Heart left ventricle (tissue), 16 donors: ENCODE measurements at regions not wholly inside any gene's neighbourhood (a gene's known extent, or its start where the extent isn't known, plus 50 kb on each side); places are given as distances from the start of the nearest gene placed in this dataset.
A peak's percentile ranks its signal among the peaks of the same experiment; 100 is the strongest.

Source experiments
- ATAC-seq, 4 donors: fragments of 200-7000 bp; cut with Tn5 transposase; one replicate each; pipeline ENCODE4 v1.9.1; 2020 to 2022; ENCODE audit warnings: moderate library complexity in 4 of 4, mild to moderate bottlenecking in 3 of 4, moderate number of reproducible peaks in 1 of 4
- DNase-seq, 5 donors: peaks; one replicate each; pipeline ENCODE4 v3.0.0-alpha.2; 2020
- H3K27ac ChIP-seq, 12 donors: fragments of 200-600 bp; sonication (generic) in 4 of 12; one replicate each; pipeline versions ENCODE4 v1.5.0 to v1.8.0; 2016 to 2022; ENCODE audit warnings: mild to moderate bottlenecking in 2 of 12
- H3K27me3 ChIP-seq, 9 donors: fragments of 200-600 bp; sonication (generic) in 2 of 9; one replicate each; pipeline versions ENCODE4 v1.5.1 to v1.8.0; 2016 to 2022; ENCODE audit warnings: mild to moderate bottlenecking in 3 of 9
- H3K36me3 ChIP-seq, 9 donors: fragments of 200-600 bp; sonication (generic) in 2 of 9; one replicate each; pipeline versions ENCODE4 v1.5.0 to v1.8.0; 2018 to 2022; ENCODE audit warnings: mild to moderate bottlenecking in 2 of 9
- H3K4me1 ChIP-seq, 12 donors: fragments of 200-600 bp; sonication (generic) in 4 of 12; one replicate each; pipeline versions ENCODE4 v1.5.0 to v1.8.0; 2016 to 2022; ENCODE audit warnings: mild to moderate bottlenecking in 3 of 12
- H3K4me3 ChIP-seq, 12 donors: fragments of 200-600 bp; sonication (generic) in 4 of 12; one replicate each; pipeline versions ENCODE4 v1.5.0 to v1.8.0; 2017 to 2022; ENCODE audit warnings: mild to moderate bottlenecking in 9 of 12, moderate library complexity in 4 of 12
- H3K9me3 ChIP-seq, 12 donors: fragments of 200-600 bp; sonication (generic) in 4 of 12; one replicate each; pipeline versions ENCODE4 v1.5.0 to v1.8.0; 2016 to 2022; ENCODE audit warnings: mild to moderate bottlenecking in 1 of 12
- POLR2A ChIP-seq, 2 donors: fragments of 450-650 bp; IDR thresholded peaks; one replicate each; pipeline ENCODE4 v1.6.1; 2017; ENCODE audit warnings: antibody characterized with exemption in 2 of 2, mild to moderate bottlenecking in 2 of 2, moderate library complexity in 2 of 2
- WGBS, 4 donors: extraction: QIAGEN DNeasy Blood & Tissue Kit in 2 of 4; methylation state at CpG; one replicate each; pipeline versions ENCODE4 v1.1.5 to v1.1.7; 2013 to 2018; 5-methylcytosine and 5-hydroxymethylcytosine counted together
- intact Hi-C, 10 donors: fragments of 100-400 bp; cut with DNase I; formaldehyde crosslinking; loops; one replicate each; pipeline versions ENCODE4 v1.11.1 to v1.14.2; 2022
- TF ChIP-seq, protein P1 (sequence below), 12 donors: fragments of 200-600 bp; sonication (generic) in 4 of 12; IDR thresholded peaks; one replicate each; pipeline versions ENCODE4 v1.5.0 to v1.8.0; 2018 to 2022; ENCODE audit warnings: antibody characterized with exemption in 12 of 12, mild to moderate bottlenecking in 5 of 12
- donor health status: ischemic (EF 13 %, LVEDD 7.1; RV severe dilation, severe dysfunction).
- donor health status: healthy with polysubstance abuse.
- donor health status: DM: no; HTN: yes; CAD: no.
- donor health status: DM: no; HTN: no; CAD: no.
- donor health status: ischemic (EF 25% LVEDD 6.9; RV normal size, moderate dysfunction).
- donor health status: ischemic (EF 25% LVEDD 5.7; RV mildly dilated, moderate dysfunction).
- donor health status: healthy.
- donor health status: DM: yes; HTN: yes; CAD: no.
- donor health status: ischemic (EF 35%, LVEDD 5.7; RV mildly dilated, moderate dysfunction).
- donor health status: nonischemic (EF 11% LVEDD 7.7; RV severe dilation, severe dysfunction).
- donor health status: DM: yes; HTN: yes; CAD: no.
- donor health status: PGD.
- donor health status: ischemic (EF 29% LVEDD 5.4; RV normal size, mild dysfunction).
- donor health status: nonischemic (EF 23%, LVEDD 6.1; RV moderate dilation, normal function).

DNA sequence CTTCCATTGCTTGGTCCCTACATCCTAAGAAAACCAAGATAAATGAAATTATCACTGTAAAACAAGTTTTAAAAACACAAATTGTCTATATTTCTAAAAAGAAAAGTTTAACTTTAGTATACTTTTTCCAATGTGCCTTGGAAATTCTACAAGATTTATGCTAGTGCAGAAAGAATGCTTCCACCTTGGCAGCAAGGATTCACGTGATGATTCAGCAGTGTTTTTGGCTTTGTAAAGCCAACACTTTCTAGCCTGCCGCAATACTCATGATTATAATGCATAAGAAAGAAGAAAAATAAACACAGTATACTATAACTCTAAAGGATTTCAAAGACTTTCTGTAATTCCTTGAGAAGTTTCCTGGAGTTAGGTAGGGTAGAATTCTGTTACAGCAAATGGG lies 442.7 kb downstream of the TENT5A start:
- no peak overlapping the region for H3K27ac ChIP-seq
- ATAC-seq (no peak), DNase-seq (no peak)
- H3K27me3 ChIP-seq: no peaks in the 10 kb centered on the region
- H3K9me3 ChIP-seq: peaks cover 0 to 19% (median 10%) of the 10 kb centered on the region in 12 donors
- TF ChIP-seq, protein P1, sequence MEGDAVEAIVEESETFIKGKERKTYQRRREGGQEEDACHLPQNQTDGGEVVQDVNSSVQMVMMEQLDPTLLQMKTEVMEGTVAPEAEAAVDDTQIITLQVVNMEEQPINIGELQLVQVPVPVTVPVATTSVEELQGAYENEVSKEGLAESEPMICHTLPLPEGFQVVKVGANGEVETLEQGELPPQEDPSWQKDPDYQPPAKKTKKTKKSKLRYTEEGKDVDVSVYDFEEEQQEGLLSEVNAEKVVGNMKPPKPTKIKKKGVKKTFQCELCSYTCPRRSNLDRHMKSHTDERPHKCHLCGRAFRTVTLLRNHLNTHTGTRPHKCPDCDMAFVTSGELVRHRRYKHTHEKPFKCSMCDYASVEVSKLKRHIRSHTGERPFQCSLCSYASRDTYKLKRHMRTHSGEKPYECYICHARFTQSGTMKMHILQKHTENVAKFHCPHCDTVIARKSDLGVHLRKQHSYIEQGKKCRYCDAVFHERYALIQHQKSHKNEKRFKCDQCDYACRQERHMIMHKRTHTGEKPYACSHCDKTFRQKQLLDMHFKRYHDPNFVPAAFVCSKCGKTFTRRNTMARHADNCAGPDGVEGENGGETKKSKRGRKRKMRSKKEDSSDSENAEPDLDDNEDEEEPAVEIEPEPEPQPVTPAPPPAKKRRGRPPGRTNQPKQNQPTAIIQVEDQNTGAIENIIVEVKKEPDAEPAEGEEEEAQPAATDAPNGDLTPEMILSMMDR (IDR thresholded peaks at IDR 0.05): no peak
- no peak for TF ChIP-seq POLR2A (IDR thresholded peaks at IDR 0.05)
- no peak overlapping the region for H3K4me3 ChIP-seq
- WGBS, 4 donors: 91 to 95% (median 92%) methylated on average over 2 of the region's 2 CpGs
- peaks cover 0 to 5% (median 0%) of the 10 kb centered on the region in 12 donors for H3K4me1 ChIP-seq
- intact Hi-C loops: no loop called here
- no peaks in the 10 kb centered on the region for H3K36me3 ChIP-seq

DNA sequence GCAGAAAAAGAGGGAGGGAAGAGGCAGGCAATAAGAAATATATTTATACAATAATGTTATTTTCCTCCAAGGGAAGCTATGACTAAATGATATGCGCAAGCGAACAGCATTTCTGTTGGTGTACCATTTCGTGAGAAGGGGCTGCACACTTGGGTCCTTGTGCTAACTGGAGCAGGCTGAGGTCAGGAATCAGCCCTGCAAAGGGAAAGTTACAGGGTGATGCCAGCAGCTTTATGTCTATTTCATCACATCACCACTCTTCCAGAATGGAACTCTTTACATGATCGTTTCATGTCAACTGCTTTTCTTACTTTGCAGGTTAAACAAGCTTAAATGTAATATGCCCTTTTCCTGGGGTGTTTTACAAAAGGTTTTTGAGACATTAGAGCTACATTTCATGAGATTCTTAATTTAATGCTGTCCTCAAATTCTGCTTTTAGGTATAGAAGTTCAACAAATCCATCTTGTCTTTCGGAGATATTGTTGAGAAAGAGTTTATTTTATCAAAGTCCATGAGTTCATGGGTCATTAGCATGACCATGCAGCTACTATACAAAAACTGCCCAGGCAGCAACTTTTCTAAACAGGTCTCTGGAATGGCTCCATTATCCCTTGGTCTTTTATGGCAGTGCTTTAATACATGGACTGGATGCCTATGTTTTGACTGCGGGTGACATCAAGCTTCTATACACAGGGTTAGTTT lies 443.8 kb downstream of the TENT5A start:
- DNase-seq (no peak), ATAC-seq (no peak)
- TF ChIP-seq, protein P1 (IDR thresholded peaks at IDR 0.05): no peak
- no peak for TF ChIP-seq POLR2A (IDR thresholded peaks at IDR 0.05)
- H3K4me3 ChIP-seq: no peak overlapping the region
- no peaks in the 10 kb centered on the region for H3K36me3 ChIP-seq
- H3K4me1 ChIP-seq: peaks cover 0 to 5% (median 0%) of the 10 kb centered on the region in 12 donors
- H3K27me3 ChIP-seq: no peaks in the 10 kb centered on the region
- H3K9me3 ChIP-seq: peaks cover 0 to 8% (median 1%) of the 10 kb centered on the region in 12 donors
- H3K27ac ChIP-seq: no peak overlapping the region
- intact Hi-C loops: no loop called here
- 85 to 89% (median 88%) methylated on average over 6 of the region's 6 CpGs for WGBS, 4 donors

DNA sequence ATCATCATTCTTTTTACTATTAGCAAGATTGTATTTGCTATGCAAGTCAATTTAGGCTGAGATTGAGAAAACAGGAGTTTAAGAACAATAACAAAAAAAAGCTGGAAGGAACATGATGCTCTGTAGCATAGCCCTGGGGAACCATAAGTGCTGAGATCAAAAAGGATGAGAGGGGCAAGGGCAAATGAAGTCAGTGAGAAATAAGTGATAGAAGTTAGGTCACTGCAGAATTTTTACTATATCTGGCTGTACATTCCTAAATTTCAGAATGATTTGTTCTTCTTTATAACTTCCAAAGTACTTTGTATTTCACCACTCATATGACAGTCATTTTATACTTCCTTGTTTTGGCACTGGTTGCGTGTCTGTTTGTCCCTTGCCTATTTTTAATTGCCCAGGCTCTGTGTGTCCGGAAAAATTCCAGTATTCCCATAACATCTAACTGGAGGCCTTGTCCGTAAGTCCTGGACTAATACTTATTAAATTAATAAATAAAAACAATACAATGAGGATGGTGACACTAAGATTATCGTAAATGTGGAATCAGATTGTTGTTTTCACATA lies 444.7 kb downstream of the TENT5A start:
- DNase-seq (no peak), ATAC-seq (peak; percentile 48 to 84 (median 74))
- H3K27me3 ChIP-seq: no peaks in the 10 kb centered on the region
- no peak overlapping the region for H3K4me3 ChIP-seq
- H3K36me3 ChIP-seq: no peaks in the 10 kb centered on the region
- no peak overlapping the region for H3K27ac ChIP-seq
- 50 to 61% (median 54%) methylated on average over 4 of the region's 4 CpGs for WGBS, 4 donors
- no peaks in the 10 kb centered on the region for H3K9me3 ChIP-seq
- TF ChIP-seq POLR2A (IDR thresholded peaks at IDR 0.05): no peak
- TF ChIP-seq, protein P1 (IDR thresholded peaks at IDR 0.05): no peak
- intact Hi-C loops: no loop called here
- peaks cover 0 to 5% (median 0%) of the 10 kb centered on the region in 12 donors for H3K4me1 ChIP-seq

DNA sequence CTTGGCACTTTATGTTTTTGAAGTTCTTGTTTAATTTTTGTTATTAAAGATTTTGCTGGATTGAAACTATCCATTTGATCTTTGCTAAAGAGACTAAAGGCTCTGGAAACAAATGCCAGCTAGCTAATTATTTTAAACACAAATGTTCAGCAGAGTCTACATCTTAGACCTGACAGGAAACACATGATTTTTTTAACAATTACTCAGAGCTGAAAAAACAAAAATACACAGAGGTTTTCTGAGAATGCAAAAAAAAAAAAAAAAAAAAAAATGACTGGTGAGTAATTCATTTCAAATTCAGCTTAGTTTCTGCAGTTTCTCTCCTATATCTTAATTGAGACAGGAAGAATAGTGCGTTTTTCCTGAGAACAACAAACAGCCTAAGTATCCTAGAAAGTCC lies 448.0 kb downstream of the TENT5A start:
- 49 to 68% (median 53%) methylated on average over 1 of the region's 1 CpG for WGBS, 4 donors
- Histone ChIP-seq H3K36me3 (no peaks in the 10 kb centered on the region), H3K9me3 (no peaks in the 10 kb centered on the region), H3K4me3 (no peak overlapping the region), H3K4me1 (peaks cover 0 to 5% (median 0%) of the 10 kb centered on the region in 12 donors), H3K27me3 (no peaks in the 10 kb centered on the region), H3K27ac (no peak overlapping the region)
- intact Hi-C loops: no loop called here
- DNase-seq: no peak
- ATAC-seq: no peak
- TF ChIP-seq, protein P1 (IDR thresholded peaks at IDR 0.05): no peak
- no peak for TF ChIP-seq POLR2A (IDR thresholded peaks at IDR 0.05)
